ENCODE measurements at regions not wholly inside any gene's neighbourhood (a gene's known extent, or its start where the extent isn't known, plus 50 kb on each side); places are given as distances from the start of the nearest gene placed in this dataset.

- Histone ChIP-seq H2BK20ac (ENCODE audit: low read depth, low read length, poor library complexity, severe bottlenecking) (no peak overlapping the region), H2BK120ac (ENCODE audit: low read depth, low read length, poor library complexity, severe bottlenecking) (no peak overlapping the region), H4K5ac (ENCODE audit: insufficient read length, low read depth, low read length) (no peak overlapping the region), H3K56ac (ENCODE audit: insufficient read length, low read depth, low read length) (no peak overlapping the region), H2BK15ac (ENCODE audit: low read depth, low read length) (no peak overlapping the region), H3K23me2 (ENCODE audit: insufficient read length, low read depth, low read length, poor library complexity, severe bottlenecking) (no peaks in the 10 kb centered on the region), H3K14ac (ENCODE audit: insufficient read depth, low read length) (no peak overlapping the region; the same call in 1 of the 2 replicates), H3K23ac (ENCODE audit: insufficient read length, low read depth, low read length) (no peak overlapping the region), H3K9ac (ENCODE audit: extremely low read depth, insufficient read length, low read length) (no peak overlapping the region), H4K91ac (ENCODE audit: insufficient read length, low read depth, low read length) (no peak overlapping the region), H3K79me2 (ENCODE audit: insufficient read depth, low read length) (no peaks in the 10 kb centered on the region), H2AK5ac (ENCODE audit: insufficient read length, low read length) (no peak overlapping the region), H3T11ph (ENCODE audit: low read length) (no peak overlapping the region), H3K27me3 (ENCODE audit: insufficient read depth, low read length) (no peaks in the 10 kb centered on the region), H3K27ac (ENCODE audit: insufficient read length, low read depth, low read length) (no peak overlapping the region), H2BK12ac (ENCODE audit: insufficient read length, low read depth, low read length) (no peak overlapping the region), H3K4me2 (ENCODE audit: insufficient read depth, insufficient read length, low read length) (no peak overlapping the region), H3K4ac (ENCODE audit: low read depth, low read length) (no peak overlapping the region), H3K9me3 (ENCODE audit: control insufficient read depth, low read depth, low read length) (no peaks in the 10 kb centered on the region), H4K8ac (replicated peaks; ENCODE audit: insufficient read length, low read depth, low read length) (no peak overlapping the region), H2BK5ac (ENCODE audit: insufficient read length, low read length) (no peak overlapping the region), H3K79me1 (ENCODE audit: insufficient read depth, low read depth, low read length, poor library complexity, severe bottlenecking) (no peaks in the 10 kb centered on the region), H3K4me1 (ENCODE audit: insufficient read depth, low read length) (no peaks in the 10 kb centered on the region), H2AFZ (ENCODE audit: low read length) (no peak overlapping the region), H3K18ac (ENCODE audit: insufficient read length, low read depth, low read length) (no peak overlapping the region), H4K20me1 (ENCODE audit: control insufficient read depth, insufficient read depth, insufficient read length) (no peaks in the 10 kb centered on the region)
- no peak overlapping the region for H3K4me3 Mint-ChIP-seq
- no peaks in the 10 kb centered on the region for H3K9me3 Mint-ChIP-seq
- WGBS (ENCODE audit: extremely low coverage, insufficient read length, low lambda C conversion rate) = no CpG with 5 or more reads among the region's 8 CpGs
- H3K36me3 Mint-ChIP-seq (ENCODE audit: insufficient read depth in 1 of 3, low read depth in 3 of 3) = no peaks in the 10 kb centered on the region
- H3K27ac Mint-ChIP-seq = no peak overlapping the region
- H3K27me3 Mint-ChIP-seq (ENCODE audit: low read depth) = no peaks in the 10 kb centered on the region
- TF ChIP-seq CTCF (conservative IDR thresholded peaks at IDR 0.05) = no peak
- peaks cover 0 to 3% of the 10 kb centered on the region in 2 experiments; a peak in 1 of 4 replicates for H3K4me1 Mint-ChIP-seq
- DNase-seq = no peak
These were observed 50.6 kb upstream of the C1QTNF9B start for GRCh38 chr13:23947893-23948292.
